ENCODE measurements at regions not wholly inside any gene's neighbourhood (a gene's known extent, or its start where the extent isn't known, plus 50 kb on each side); places are given as distances from the start of the nearest gene placed in this dataset.

- ChIA-PET POLR2A (ENCODE audit: partially characterized antibody) (no interaction called here), CTCF (ENCODE audit: partially characterized antibody) (interaction anchor here (0.8 to 1.5 kb wide), 3 partner anchors 9 to 628 kb away, joined by 3 read pairs; no protein-coding TSS in a partner anchor)
- no peak overlapping the region for H2BK5ac ChIP-seq (ENCODE audit: low read depth, low read length)
- H2AFZ ChIP-seq (ENCODE audit: low read length): peak overlapping the region; percentile 79; the same call in 1 of the 2 replicates
- H3K56ac ChIP-seq (replicated peaks; ENCODE audit: insufficient read length, low read depth, low read length): no peak overlapping the region
- no peaks in the 10 kb centered on the region for H3K79me2 ChIP-seq (ENCODE audit: control insufficient read depth in 1 of 2, insufficient read depth in 2 of 2, low read length in 2 of 2)
- H3K14ac ChIP-seq (ENCODE audit: insufficient read length): no peak overlapping the region
- no peak overlapping the region for H3K23ac ChIP-seq (ENCODE audit: insufficient read length)
- no peak for DNase-seq (ENCODE audit: low read depth in 1 of 2, low spot score in 2 of 2)
- H3K18ac ChIP-seq (ENCODE audit: extremely low read depth, low read length): no peak overlapping the region
- H3K79me1 ChIP-seq (ENCODE audit: low read depth, low read length): no peaks in the 10 kb centered on the region
- peaks cover 0 to 9% (median 0%) of the 10 kb centered on the region in 4 experiments; a peak in 2 of 7 replicates for H3K4me1 ChIP-seq (replicated peaks in 1 of 4; ENCODE audit: control insufficient read depth in 3 of 4, insufficient read depth in 4 of 4, low read length in 3 of 4)
- no peaks in the 10 kb centered on the region; a peak in 1 of 8 replicates for H3K36me3 ChIP-seq (ENCODE audit: control insufficient read depth in 2 of 4, insufficient read depth in 4 of 4, low read length in 3 of 4)
- 100% methylated on average over 3 of the region's 3 CpGs; no CpG with 5 or more reads in 1 of the 2 experiments for WGBS, 2 experiments (ENCODE audit: extremely low coverage in 1 of 2, insufficient coverage in 1 of 2, insufficient read length in 1 of 2, insufficient replicate concordance in 2 of 2, low coverage in 1 of 2, low lambda C conversion rate in 2 of 2, missing lambda C conversion rate in 1 of 2)
- no peak overlapping the region for H3K4me3 ChIP-seq (ENCODE audit: extremely low read depth in 1 of 4, insufficient read depth in 2 of 4, low read depth in 3 of 4, low read length in 4 of 4)
- H2AK5ac ChIP-seq (ENCODE audit: low read depth, low read length): no peak overlapping the region
- no peaks in the 10 kb centered on the region for H4K20me1 ChIP-seq (replicated peaks in 1 of 2; ENCODE audit: control insufficient read depth in 1 of 2, insufficient read depth in 2 of 2, low read length in 2 of 2)
- FAIRE-seq: no peak
- no peak overlapping the region for H3K4ac ChIP-seq (replicated peaks; ENCODE audit: insufficient read length, low read depth, low read length)
- H2BK12ac ChIP-seq (ENCODE audit: low read depth, low read length): no peak overlapping the region
- H3K4me2 ChIP-seq (ENCODE audit: insufficient read depth in 1 of 2, low read depth in 2 of 2, low read length in 2 of 2): no peak overlapping the region
- no peak overlapping the region for H4K91ac ChIP-seq (replicated peaks; ENCODE audit: insufficient read length, low read length)
- no peak overlapping the region for H3K9ac ChIP-seq (replicated peaks in 1 of 4; ENCODE audit: extremely low read depth in 1 of 4, low read depth in 3 of 4, low read length in 3 of 4)
- no peak overlapping the region for H2BK20ac ChIP-seq (ENCODE audit: low read length)
- no peak overlapping the region for H3K27ac ChIP-seq (ENCODE audit: low read depth, low read length)
- H2BK15ac ChIP-seq (ENCODE audit: low read length): no peak overlapping the region
- H3K23me2 ChIP-seq (ENCODE audit: low read depth, low read length): no peaks in the 10 kb centered on the region
- no peak overlapping the region for H4K8ac ChIP-seq (ENCODE audit: extremely low read depth, insufficient read depth, low read length)
- H3K9me3 ChIP-seq (ENCODE audit: insufficient read depth in 2 of 2, low read depth in 1 of 2, low read length in 1 of 2): peaks cover 0 to 3% of the 10 kb centered on the region in 2 experiments; a peak in 1 of 4 replicates
- H4K5ac ChIP-seq (ENCODE audit: insufficient read length, low read depth, low read length): no peak overlapping the region
- no peak overlapping the region for H2BK120ac ChIP-seq (replicated peaks; ENCODE audit: low read depth, low read length)
- no peaks in the 10 kb centered on the region for H3K27me3 ChIP-seq (replicated peaks in 1 of 4; ENCODE audit: control insufficient read depth in 3 of 4, extremely low read depth in 1 of 4, insufficient read depth in 3 of 4, low read length in 3 of 4)
- no peak for TF ChIP-seq EGR1 (IDR thresholded peaks at IDR 0.05; ENCODE audit: borderline replicate concordance, low read depth, low read length)
- no peak for TF ChIP-seq SIRT6 (IDR thresholded peaks at IDR 0.05; ENCODE audit: low read length)
- no peak for TF ChIP-seq KDM1A (IDR thresholded peaks at IDR 0.05; ENCODE audit: borderline replicate concordance, low read length)
- no peak for TF ChIP-seq KDM5A (IDR thresholded peaks at IDR 0.05; ENCODE audit: low read length)
- TF ChIP-seq FOSL1 (IDR thresholded peaks at IDR 0.05; ENCODE audit: insufficient read depth, low read depth, low read length): no peak
- TF ChIP-seq HDAC6 (IDR thresholded peaks at IDR 0.05; ENCODE audit: low read depth, low read length): no peak
- no peak for TF ChIP-seq SIX5 (IDR thresholded peaks at IDR 0.05; ENCODE audit: low read depth, low read length)
- TF ChIP-seq CHD2 (IDR thresholded peaks at IDR 0.05; ENCODE audit: low read length): no peak
- TF ChIP-seq, protein P1, sequence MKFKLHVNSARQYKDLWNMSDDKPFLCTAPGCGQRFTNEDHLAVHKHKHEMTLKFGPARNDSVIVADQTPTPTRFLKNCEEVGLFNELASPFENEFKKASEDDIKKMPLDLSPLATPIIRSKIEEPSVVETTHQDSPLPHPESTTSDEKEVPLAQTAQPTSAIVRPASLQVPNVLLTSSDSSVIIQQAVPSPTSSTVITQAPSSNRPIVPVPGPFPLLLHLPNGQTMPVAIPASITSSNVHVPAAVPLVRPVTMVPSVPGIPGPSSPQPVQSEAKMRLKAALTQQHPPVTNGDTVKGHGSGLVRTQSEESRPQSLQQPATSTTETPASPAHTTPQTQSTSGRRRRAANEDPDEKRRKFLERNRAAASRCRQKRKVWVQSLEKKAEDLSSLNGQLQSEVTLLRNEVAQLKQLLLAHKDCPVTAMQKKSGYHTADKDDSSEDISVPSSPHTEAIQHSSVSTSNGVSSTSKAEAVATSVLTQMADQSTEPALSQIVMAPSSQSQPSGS (IDR thresholded peaks at IDR 0.05; ENCODE audit: low read length): no peak
- TF ChIP-seq, protein P2, sequence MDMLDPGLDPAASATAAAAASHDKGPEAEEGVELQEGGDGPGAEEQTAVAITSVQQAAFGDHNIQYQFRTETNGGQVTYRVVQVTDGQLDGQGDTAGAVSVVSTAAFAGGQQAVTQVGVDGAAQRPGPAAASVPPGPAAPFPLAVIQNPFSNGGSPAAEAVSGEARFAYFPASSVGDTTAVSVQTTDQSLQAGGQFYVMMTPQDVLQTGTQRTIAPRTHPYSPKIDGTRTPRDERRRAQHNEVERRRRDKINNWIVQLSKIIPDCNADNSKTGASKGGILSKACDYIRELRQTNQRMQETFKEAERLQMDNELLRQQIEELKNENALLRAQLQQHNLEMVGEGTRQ (IDR thresholded peaks at IDR 0.05; ENCODE audit: low read length): no peak
- TF ChIP-seq EP300 (IDR thresholded peaks at IDR 0.05; ENCODE audit: borderline replicate concordance in 1 of 2, low read depth in 2 of 2, low read length in 2 of 2): no peak
- no peak for TF ChIP-seq ZNF274 (IDR thresholded peaks at IDR 0.05; ENCODE audit: borderline replicate concordance, extremely low read depth, low read length)
These were observed 797.6 kb upstream of the AADAT start for GRCh38 chr4:170887396-170887795.
